ENCODE measurements at regions not wholly inside any gene's neighbourhood (a gene's known extent, or its start where the extent isn't known, plus 50 kb on each side); places are given as distances from the start of the nearest gene placed in this dataset.

DNA sequence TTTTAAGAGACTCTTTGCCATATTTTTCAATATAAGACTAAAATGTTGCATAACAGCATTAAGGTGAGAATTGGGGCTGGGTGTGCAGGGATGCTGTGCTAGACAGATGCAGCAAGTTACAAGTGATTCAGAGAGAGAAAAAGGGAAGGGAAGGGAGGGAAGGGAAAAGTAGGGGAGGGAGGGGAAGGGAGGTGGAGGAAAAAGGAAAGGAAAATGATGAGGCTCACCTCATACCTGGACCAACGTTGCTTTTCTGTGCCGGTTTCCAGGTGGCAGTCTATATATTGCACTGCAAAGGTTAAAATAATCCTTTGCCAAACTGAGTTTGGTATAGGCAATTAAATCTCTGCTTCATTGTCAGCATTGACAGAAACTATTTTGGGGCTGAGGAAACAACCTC, 155.4 kb upstream of the LAMA2 start:
- POLR2A ChIA-PET = no interaction called here
- no peak for DNase-seq (ENCODE audit: low read depth, low spot score)
- H3K27me3 ChIP-seq (ENCODE audit: control insufficient read depth, insufficient read depth, low read length) = no peaks in the 10 kb centered on the region
- H3K4me3 ChIP-seq (ENCODE audit: low read depth, low read length) = no peak overlapping the region
- no peak overlapping the region for H3K27ac ChIP-seq (ENCODE audit: low read depth, low read length)
- no peaks in the 10 kb centered on the region for H3K9me3 ChIP-seq (ENCODE audit: control insufficient read depth, insufficient read depth, low read length)
- TF ChIP-seq, protein P1, sequence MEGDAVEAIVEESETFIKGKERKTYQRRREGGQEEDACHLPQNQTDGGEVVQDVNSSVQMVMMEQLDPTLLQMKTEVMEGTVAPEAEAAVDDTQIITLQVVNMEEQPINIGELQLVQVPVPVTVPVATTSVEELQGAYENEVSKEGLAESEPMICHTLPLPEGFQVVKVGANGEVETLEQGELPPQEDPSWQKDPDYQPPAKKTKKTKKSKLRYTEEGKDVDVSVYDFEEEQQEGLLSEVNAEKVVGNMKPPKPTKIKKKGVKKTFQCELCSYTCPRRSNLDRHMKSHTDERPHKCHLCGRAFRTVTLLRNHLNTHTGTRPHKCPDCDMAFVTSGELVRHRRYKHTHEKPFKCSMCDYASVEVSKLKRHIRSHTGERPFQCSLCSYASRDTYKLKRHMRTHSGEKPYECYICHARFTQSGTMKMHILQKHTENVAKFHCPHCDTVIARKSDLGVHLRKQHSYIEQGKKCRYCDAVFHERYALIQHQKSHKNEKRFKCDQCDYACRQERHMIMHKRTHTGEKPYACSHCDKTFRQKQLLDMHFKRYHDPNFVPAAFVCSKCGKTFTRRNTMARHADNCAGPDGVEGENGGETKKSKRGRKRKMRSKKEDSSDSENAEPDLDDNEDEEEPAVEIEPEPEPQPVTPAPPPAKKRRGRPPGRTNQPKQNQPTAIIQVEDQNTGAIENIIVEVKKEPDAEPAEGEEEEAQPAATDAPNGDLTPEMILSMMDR (IDR thresholded peaks at IDR 0.05; ENCODE audit: low read depth, low read length) = no peak
- CTCF ChIA-PET = no interaction called here

DNA sequence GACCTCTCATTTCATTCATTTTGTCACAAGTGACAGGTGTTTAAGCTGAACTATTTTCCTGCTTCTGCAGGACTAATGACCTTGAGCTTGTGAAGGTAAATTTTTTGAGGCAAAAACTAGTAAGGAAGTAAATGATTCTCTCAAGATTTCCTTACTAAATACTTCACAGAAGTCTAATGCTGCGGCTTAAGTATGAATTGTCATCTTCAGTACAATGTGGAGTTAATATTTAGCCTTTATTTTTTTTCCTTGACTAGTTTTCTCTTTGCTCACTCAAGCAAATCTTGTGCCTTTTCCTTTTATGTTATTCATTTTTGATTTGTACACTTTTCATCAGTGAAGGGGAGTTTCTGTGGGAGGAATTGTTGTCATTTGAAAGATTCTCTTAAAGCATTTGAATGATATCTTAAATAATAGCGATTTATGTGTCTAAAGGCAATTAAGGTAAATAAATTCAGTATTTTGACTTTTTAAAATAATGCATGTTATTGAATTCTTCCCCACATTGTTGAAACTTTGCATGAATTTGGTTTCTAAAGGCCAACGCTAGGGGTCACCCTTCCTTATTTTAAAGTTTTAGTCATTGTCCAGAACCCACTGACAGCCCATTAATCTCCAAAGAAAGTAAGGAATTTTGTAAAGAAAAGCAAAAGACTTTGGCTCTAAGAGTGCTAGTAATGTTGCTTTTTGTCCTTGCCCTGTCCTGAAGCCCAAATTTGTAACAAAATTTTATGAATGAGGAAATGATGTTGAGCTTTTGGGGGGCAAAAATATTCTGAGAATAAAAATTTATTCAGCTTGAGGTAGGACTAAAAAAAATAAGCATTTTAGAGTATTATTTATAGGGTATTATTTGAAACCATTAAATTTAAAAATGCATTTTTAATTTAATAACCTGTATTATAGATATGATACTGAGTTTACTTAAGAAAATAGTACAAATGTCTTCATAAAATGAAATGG, 157.4 kb upstream of the LAMA2 start:
- TF ChIP-seq, protein P1 (IDR thresholded peaks at IDR 0.05; ENCODE audit: low read depth, low read length) = peak; percentile 61
- Histone ChIP-seq H3K4me3 (ENCODE audit: low read depth, low read length) (no peak overlapping the region), H3K27me3 (ENCODE audit: control insufficient read depth, insufficient read depth, low read length) (no peaks in the 10 kb centered on the region), H3K27ac (ENCODE audit: low read depth, low read length) (no peak overlapping the region), H3K9me3 (ENCODE audit: control insufficient read depth, insufficient read depth, low read length) (no peaks in the 10 kb centered on the region)
- DNase-seq (ENCODE audit: low read depth, low spot score) = no peak
- ChIA-PET CTCF (interaction anchor here (0.5 to 2.1 kb wide), 27 partner anchors 9 to 990 kb away, joined by 3 to 10 read pairs (median 4); partner anchors contain the start of gene PTPRK), POLR2A (no interaction called here)

DNA sequence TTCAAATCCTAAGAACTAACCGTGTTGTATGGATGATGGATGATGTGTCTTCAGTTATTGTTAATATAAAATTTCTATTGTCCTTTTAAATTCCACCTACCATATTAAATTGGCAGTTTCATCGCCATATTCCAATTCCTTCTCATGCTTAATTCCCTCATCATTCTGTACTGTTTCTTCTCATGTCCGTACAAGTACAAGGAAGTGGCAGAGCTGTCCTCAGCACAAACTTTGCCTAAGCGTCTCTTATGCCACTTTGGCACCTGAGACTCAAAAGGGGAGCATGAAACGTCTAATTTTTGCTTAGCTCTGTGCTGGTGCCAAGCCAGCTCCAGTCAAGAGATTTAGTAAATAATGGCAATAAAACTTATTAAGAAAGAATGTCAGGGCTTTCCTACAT, 158.2 kb upstream of the LAMA2 start:
- Histone ChIP-seq H3K4me3 (ENCODE audit: low read depth, low read length) (no peak overlapping the region), H3K27me3 (ENCODE audit: control insufficient read depth, insufficient read depth, low read length) (no peaks in the 10 kb centered on the region), H3K27ac (ENCODE audit: low read depth, low read length) (no peak overlapping the region), H3K9me3 (ENCODE audit: control insufficient read depth, insufficient read depth, low read length) (no peaks in the 10 kb centered on the region)
- TF ChIP-seq, protein P1 (IDR thresholded peaks at IDR 0.05; ENCODE audit: low read depth, low read length) = no peak
- POLR2A ChIA-PET = no interaction called here
- CTCF ChIA-PET = interaction anchor here (1.1 to 2.1 kb wide), 3 partner anchors 18 to 989 kb away, joined by 3 to 9 read pairs (median 4); no protein-coding TSS in a partner anchor
- DNase-seq (ENCODE audit: low read depth, low spot score) = no peak

DNA sequence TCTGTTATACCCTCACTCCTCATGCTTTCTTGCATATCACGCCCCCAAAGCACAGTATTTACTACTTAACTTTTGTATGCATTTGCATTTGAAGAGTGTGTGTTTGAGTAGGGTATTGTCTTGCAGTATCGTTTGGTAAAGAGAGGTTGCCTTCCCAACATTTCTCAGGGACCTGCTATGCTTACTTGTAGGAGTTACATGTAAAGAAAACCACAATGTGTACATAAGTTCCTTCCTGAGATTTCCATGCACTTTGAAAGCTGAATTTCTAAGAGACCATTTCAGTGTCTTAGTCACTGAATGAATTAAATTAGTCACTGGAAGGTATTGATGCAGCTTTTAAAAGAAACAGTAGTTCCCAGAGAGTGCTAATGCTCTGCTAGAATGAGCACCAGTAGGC, 159.3 kb upstream of the LAMA2 start:
- Histone ChIP-seq H3K27me3 (ENCODE audit: control insufficient read depth, insufficient read depth, low read length) (no peaks in the 10 kb centered on the region), H3K9me3 (ENCODE audit: control insufficient read depth, insufficient read depth, low read length) (no peaks in the 10 kb centered on the region), H3K4me3 (ENCODE audit: low read depth, low read length) (no peak overlapping the region), H3K27ac (ENCODE audit: low read depth, low read length) (no peak overlapping the region)
- TF ChIP-seq, protein P1 (IDR thresholded peaks at IDR 0.05; ENCODE audit: low read depth, low read length) = no peak
- peak; percentile 56 for DNase-seq (ENCODE audit: low read depth, low spot score)
- ChIA-PET CTCF (interaction anchor here (0.6 to 1.6 kb wide), 2 partner anchors 869 to 1401 kb away, joined by 3 to 6 read pairs; no protein-coding TSS in a partner anchor), POLR2A (no interaction called here)

DNA sequence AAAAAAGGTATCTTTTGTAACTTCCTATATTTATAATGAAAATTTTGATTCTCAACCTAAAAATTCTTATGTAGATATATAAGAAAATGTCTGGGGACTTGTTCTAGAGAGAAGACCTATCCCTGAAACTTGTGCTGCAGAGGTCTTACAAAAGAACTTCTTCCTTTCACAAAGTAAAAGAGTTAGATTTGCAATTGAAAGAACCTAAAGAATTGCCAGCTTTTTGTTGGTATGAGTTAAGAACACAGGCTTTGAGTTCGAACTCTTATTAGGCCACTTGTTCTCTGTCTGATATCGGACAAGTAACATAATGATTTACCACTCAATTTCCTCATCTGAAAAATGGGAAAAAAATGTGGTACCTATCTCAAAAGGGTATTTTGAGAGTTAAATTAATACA, 162.0 kb upstream of the LAMA2 start:
- Histone ChIP-seq H3K4me3 (ENCODE audit: low read depth, low read length) (no peak overlapping the region), H3K27me3 (ENCODE audit: control insufficient read depth, insufficient read depth, low read length) (no peaks in the 10 kb centered on the region), H3K27ac (ENCODE audit: low read depth, low read length) (no peak overlapping the region), H3K9me3 (ENCODE audit: control insufficient read depth, insufficient read depth, low read length) (no peaks in the 10 kb centered on the region)
- ChIA-PET POLR2A (no interaction called here), CTCF (interaction anchor here (1.2 to 1.4 kb wide), 2 partner anchors 866 to 983 kb away, joined by 3 read pairs; no protein-coding TSS in a partner anchor)
- no peak for DNase-seq (ENCODE audit: low read depth, low spot score)
- TF ChIP-seq, protein P1 (IDR thresholded peaks at IDR 0.05; ENCODE audit: low read depth, low read length) = no peak

Data from AG04450 (cell line).